OCI-LY3 (cell line): ENCODE measurements at regions not wholly inside any gene's neighbourhood (a gene's known extent, or its start where the extent isn't known, plus 50 kb on each side); places are given as distances from the start of the nearest gene placed in this dataset.

Experiments
- H2AFZ ChIP-seq: fragments of 200-600, 300-600 bp; shearing (Covaris generic); 2 replicates; pipeline ENCODE4 v1.6.0; 2014; ENCODE audit warnings: antibody characterized with exemption, low read depth, low read length
- H3K27ac ChIP-seq: fragments of 200-600, 300-600 bp; sonication (generic); 2 replicates; pipeline ENCODE4 v1.5.1; 2014; ENCODE audit warnings: mild to moderate bottlenecking, low read length, moderate library complexity, mixed read lengths
- H3K27me3 ChIP-seq: fragments of 200-600, 300-600 bp; sonication (generic); 2 replicates; pipeline ENCODE4 v1.6.1; 2014; ENCODE audit warnings: low read depth, low read length, mixed read lengths
- H3K36me3 ChIP-seq: fragments of 200-600, 300-600 bp; sonication (generic); replicated peaks from 2 replicates; pipeline ENCODE3; 2014; ENCODE audit warnings: low read depth, low read length, mixed read lengths
- H3K4me1 ChIP-seq: fragments of 300-600, 200-600 bp; sonication (generic); 2 replicates; pipeline ENCODE4 v1.6.1; 2014; ENCODE audit warnings: low read length, mixed read lengths
- H3K4me2 ChIP-seq: fragments of 200-600, 300-600 bp; sonication (generic); 2 replicates; pipeline ENCODE4 v1.6.1; 2014; ENCODE audit warnings: low read length, mixed read lengths
- H3K4me3 ChIP-seq: fragments of 300-600, 200-600 bp; sonication (generic); 2 replicates; pipeline ENCODE4 v1.5.1; 2014; ENCODE audit warnings: antibody characterized with exemption, mild to moderate bottlenecking, low read length, moderate library complexity
- H3K79me2 ChIP-seq: fragments of 300-600, 200-600 bp; shearing (Covaris generic); 2 replicates; pipeline ENCODE4 v1.6.1; 2014; ENCODE audit warnings: mild to moderate bottlenecking, low read length, mixed read lengths
- H3K9ac ChIP-seq: fragments of 300-600, 200-600 bp; shearing (Covaris generic); 2 replicates; pipeline ENCODE4 v1.6.0; 2014; ENCODE audit warnings: mild to moderate bottlenecking, low read length, moderate library complexity
- H3K9me3 ChIP-seq: fragments of 200-600, 300-600 bp; shearing (Covaris generic); 2 replicates; pipeline ENCODE4 v1.6.1; 2014; ENCODE audit warnings: low read length, mixed read lengths; ENCODE audit not compliant: insufficient read depth
- H4K20me1 ChIP-seq: fragments of 200-600, 300-600 bp; sonication (generic); 2 replicates; pipeline ENCODE4 v1.6.1; 2016; ENCODE audit warnings: low read length, mixed read lengths; ENCODE audit not compliant: insufficient read depth
- EZH2phosphoT487 ChIP-seq: fragments of 200-600 bp; shearing (Covaris generic); IDR thresholded peaks from 2 replicates; pipeline ENCODE4 v1.6.1; 2018; ENCODE audit warnings: antibody characterized with exemption, mixed run types, low read depth
- TF ChIP-seq, protein P1 (sequence below): fragments of 200-600, 300-600 bp; sonication (generic); IDR thresholded peaks from 2 replicates; pipeline ENCODE4 v1.5.1; 2014; ENCODE audit warnings: antibody characterized with exemption, low read length, low read depth

- H3K9ac ChIP-seq = no peak overlapping the region
- no peak overlapping the region for H3K4me2 ChIP-seq
- H3K27me3 ChIP-seq = no peaks in the 10 kb centered on the region
- H3K4me3 ChIP-seq = no peak overlapping the region
- H4K20me1 ChIP-seq = no peaks in the 10 kb centered on the region
- no peaks in the 10 kb centered on the region for H3K36me3 ChIP-seq
- TF ChIP-seq EZH2phosphoT487 = no peak
- TF ChIP-seq, protein P1, sequence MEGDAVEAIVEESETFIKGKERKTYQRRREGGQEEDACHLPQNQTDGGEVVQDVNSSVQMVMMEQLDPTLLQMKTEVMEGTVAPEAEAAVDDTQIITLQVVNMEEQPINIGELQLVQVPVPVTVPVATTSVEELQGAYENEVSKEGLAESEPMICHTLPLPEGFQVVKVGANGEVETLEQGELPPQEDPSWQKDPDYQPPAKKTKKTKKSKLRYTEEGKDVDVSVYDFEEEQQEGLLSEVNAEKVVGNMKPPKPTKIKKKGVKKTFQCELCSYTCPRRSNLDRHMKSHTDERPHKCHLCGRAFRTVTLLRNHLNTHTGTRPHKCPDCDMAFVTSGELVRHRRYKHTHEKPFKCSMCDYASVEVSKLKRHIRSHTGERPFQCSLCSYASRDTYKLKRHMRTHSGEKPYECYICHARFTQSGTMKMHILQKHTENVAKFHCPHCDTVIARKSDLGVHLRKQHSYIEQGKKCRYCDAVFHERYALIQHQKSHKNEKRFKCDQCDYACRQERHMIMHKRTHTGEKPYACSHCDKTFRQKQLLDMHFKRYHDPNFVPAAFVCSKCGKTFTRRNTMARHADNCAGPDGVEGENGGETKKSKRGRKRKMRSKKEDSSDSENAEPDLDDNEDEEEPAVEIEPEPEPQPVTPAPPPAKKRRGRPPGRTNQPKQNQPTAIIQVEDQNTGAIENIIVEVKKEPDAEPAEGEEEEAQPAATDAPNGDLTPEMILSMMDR = no peak
- peaks cover 3% of the 10 kb centered on the region; the same call in 1 of the 2 replicates for H3K9me3 ChIP-seq
- H3K79me2 ChIP-seq = no peaks in the 10 kb centered on the region
- H3K27ac ChIP-seq = no peak overlapping the region
- H2AFZ ChIP-seq = no peak overlapping the region
- peaks cover 16% of the 10 kb centered on the region for H3K4me1 ChIP-seq
Measured at GRCh38 chr9:99557816-99558215, 263.9 kb upstream of the NR4A3 start.

GRCh38 chr9:99559776-99560175 is 261.9 kb upstream of the NR4A3 start:
- Histone ChIP-seq H2AFZ (no peak overlapping the region), H3K9me3 (peaks cover 3% of the 10 kb centered on the region; the same call in 1 of the 2 replicates)

DNA sequence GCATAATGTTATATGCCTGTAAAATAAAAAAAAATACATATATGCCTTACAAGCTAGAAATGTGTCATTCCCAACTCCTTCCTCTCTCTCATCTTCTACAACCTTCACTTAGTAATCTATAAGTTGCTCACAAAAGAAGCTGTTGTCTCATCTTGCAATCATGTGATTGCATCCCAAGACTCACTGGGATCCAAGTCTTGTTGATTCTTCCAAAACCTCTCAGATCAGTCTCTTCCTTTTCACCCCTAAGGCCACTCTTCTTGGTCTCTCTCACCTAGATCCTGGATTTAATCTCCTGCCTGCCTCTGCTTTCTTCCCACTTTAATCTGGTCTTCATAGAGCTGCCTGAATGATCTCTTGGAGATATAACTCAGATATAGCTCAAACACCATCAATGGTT is 261.1 kb upstream of the NR4A3 start:
- Histone ChIP-seq H3K4me2 (no peak overlapping the region), H3K4me1 (peaks cover 16% of the 10 kb centered on the region), H3K4me3 (no peak overlapping the region), H3K9me3 (peaks cover 3% of the 10 kb centered on the region; the same call in 1 of the 2 replicates), H2AFZ (no peak overlapping the region), H3K27ac (no peak overlapping the region), H3K79me2 (no peaks in the 10 kb centered on the region), H4K20me1 (no peaks in the 10 kb centered on the region), H3K9ac (no peak overlapping the region), H3K27me3 (no peaks in the 10 kb centered on the region), H3K36me3 (no peaks in the 10 kb centered on the region)
- no peak for TF ChIP-seq EZH2phosphoT487
- TF ChIP-seq, protein P1 = no peak

More at GRCh38 chr9:99559776-99560175, 261.9 kb upstream of the NR4A3 start:
- Histone ChIP-seq H4K20me1 (no peaks in the 10 kb centered on the region), H3K27ac (no peak overlapping the region), H3K4me1 (peaks cover 16% of the 10 kb centered on the region), H3K27me3 (no peaks in the 10 kb centered on the region), H3K4me2 (no peak overlapping the region), H3K4me3 (no peak overlapping the region), H3K9ac (no peak overlapping the region), H3K79me2 (no peaks in the 10 kb centered on the region), H3K36me3 (no peaks in the 10 kb centered on the region)
- TF ChIP-seq, protein P1 = no peak
- TF ChIP-seq EZH2phosphoT487 = no peak

GRCh38 chr9:99561509-99561917 is 260.2 kb upstream of the NR4A3 start:
- Histone ChIP-seq H3K4me1 (peaks cover 16% of the 10 kb centered on the region), H4K20me1 (no peaks in the 10 kb centered on the region), H3K36me3 (no peaks in the 10 kb centered on the region), H3K27me3 (no peaks in the 10 kb centered on the region), H3K9me3 (peaks cover 3% of the 10 kb centered on the region; the same call in 1 of the 2 replicates), H3K27ac (peak overlapping the region; percentile 19; the same call in 1 of the 2 replicates), H3K4me2 (peak overlapping the region; percentile 12), H3K79me2 (no peaks in the 10 kb centered on the region), H3K9ac (no peak overlapping the region), H3K4me3 (no peak overlapping the region), H2AFZ (no peak overlapping the region)
- TF ChIP-seq, protein P1 = no peak
- TF ChIP-seq EZH2phosphoT487 = no peak
